Activated naive CD4-positive, alpha-beta T cell treated with anti-CD3 and anti-CD28 coated beads, Interleukin-2, amount 50 U/mL, for 72 hours (primary cell): ENCODE measurements at regions not wholly inside any gene's neighbourhood (a gene's known extent, or its start where the extent isn't known, plus 50 kb on each side); places are given as distances from the start of the nearest gene placed in this dataset.

Source experiments
- ATAC-seq, 2 donors: fragments of 150-1000 bp; cut with Tn5 transposase; 2 replicates each; pipeline ENCODE4 v1.10.0; 2021; ENCODE audit warnings: mild to moderate bottlenecking in 2 of 2, moderate library complexity in 2 of 2
- DNase-seq, 2 donors: peaks; one replicate each; pipeline ENCODE4 v3.0.0; 2021 to 2022; ENCODE audit warnings: low spot score in 2 of 2
- H3K27ac Mint-ChIP-seq, 2 donors: one replicate each; pipeline ENCODE4 v1.8.0; 2022; ENCODE audit warnings: mild to moderate bottlenecking in 2 of 2, mixed read lengths in 2 of 2
- H3K36me3 Mint-ChIP-seq, 2 donors: one replicate each; pipeline ENCODE4 v1.8.0; 2022; ENCODE audit warnings: mixed read lengths in 2 of 2
- H3K9me3 Mint-ChIP-seq, 2 donors: one replicate each; pipeline ENCODE4 v1.8.0; 2022; ENCODE audit warnings: mixed read lengths in 2 of 2

DNA sequence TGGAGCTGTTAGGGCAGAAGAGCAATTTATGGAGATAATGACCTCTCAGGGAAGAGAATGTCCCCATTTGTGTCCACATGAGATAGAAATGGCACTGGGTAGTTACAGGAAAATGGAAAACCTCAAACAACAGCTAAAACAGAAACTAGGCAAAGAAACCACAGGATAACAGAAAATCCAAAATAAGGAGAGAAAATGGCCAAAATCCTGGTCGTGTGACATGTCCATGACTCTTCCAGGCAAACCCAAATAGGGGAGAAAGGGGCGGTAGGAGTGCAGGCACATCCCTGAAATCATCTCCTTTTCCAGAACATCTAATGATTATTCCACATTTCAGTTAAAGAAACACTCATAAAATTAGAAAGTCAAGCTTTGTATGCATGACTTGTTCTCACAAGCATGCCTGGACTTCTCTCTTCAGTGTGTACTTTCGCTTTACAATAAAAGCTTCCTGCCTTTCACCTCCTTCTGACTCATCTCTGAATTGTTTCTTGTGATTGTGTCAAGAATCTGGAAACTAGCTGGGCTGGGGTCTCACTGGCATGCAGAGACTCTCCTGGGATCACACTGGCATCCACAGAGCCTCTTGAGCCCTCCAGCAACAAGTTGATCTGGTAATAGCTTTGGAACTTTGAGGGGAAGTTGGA is 171.4 kb upstream of the ZP4 start:
- H3K9me3 Mint-ChIP-seq = peaks cover 9 to 11% of the 10 kb centered on the region in 2 donors
- no peak for ATAC-seq

DNA sequence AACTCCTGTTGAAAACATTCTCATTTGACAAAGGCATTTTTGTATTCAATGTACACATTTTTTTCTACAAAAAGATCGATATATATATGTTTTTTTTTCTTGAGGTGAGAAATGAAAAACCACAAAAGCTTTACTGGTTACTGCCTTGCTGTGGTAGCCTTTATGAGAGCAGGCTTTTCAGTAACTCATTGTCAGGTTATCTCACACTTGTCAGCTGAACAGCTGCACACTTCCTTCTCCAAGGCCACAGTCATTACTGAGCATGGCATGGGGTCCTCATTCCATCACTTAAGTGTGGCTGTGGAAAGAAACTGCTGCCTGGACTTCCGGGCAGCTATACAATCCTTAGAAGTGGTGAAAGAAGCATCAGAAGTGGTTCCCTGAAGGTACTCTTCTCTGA is 169.3 kb upstream of the ZP4 start:
- ATAC-seq (no peak), DNase-seq (no peak)
- H3K9me3 Mint-ChIP-seq = peaks cover 15% of the 10 kb centered on the region in 2 donors
- H3K36me3 Mint-ChIP-seq = peaks cover 0 to 9% of the 10 kb centered on the region in 2 donors
- H3K27ac Mint-ChIP-seq = no peak overlapping the region

More for the DNA sequence above, 171.4 kb upstream of the ZP4 start:
- H3K27ac Mint-ChIP-seq = no peak overlapping the region
- H3K36me3 Mint-ChIP-seq = peaks cover 0 to 9% of the 10 kb centered on the region in 2 donors
- no peak for DNase-seq

DNA sequence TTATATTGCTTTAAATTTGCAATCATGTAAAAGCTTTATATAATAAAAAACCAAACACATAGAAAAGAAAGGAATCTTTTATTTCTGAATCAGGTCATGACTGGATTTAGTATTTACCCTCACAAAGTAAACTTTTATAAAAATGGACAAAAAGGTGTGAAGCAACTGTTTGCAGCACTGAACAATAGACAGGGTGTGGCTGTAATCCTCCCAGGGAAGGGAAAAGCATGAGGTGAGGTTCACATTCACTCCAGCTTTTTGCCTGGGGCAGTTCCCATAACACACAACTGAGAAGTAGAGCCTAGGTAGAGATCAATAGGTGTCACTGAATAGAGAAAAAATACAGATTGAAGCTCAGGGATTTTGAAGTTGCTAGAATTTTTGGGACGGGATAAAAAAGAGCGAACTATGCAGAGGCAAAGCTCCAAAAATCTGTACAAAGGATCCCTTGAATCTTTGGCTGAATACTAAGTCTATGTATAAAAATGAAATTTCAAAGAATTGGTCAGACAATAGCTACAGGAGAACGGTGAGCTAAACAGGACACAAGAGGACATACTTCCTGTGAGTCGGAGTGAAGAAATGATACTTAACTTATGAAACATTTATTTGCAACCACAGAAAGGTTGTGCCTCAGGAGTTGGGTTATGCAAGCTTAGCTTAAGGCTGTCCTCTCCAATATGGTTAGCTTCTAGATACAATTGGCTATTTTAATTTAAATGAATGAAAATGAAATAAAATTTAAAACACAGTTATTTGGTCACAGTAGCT is 162.0 kb upstream of the ZP4 start:
- peaks cover 5 to 11% of the 10 kb centered on the region in 2 donors for H3K9me3 Mint-ChIP-seq
- DNase-seq = no peak
- no peak overlapping the region for H3K27ac Mint-ChIP-seq
- no peak for ATAC-seq
- H3K36me3 Mint-ChIP-seq = peaks cover 0 to 4% of the 10 kb centered on the region in 2 donors

DNA sequence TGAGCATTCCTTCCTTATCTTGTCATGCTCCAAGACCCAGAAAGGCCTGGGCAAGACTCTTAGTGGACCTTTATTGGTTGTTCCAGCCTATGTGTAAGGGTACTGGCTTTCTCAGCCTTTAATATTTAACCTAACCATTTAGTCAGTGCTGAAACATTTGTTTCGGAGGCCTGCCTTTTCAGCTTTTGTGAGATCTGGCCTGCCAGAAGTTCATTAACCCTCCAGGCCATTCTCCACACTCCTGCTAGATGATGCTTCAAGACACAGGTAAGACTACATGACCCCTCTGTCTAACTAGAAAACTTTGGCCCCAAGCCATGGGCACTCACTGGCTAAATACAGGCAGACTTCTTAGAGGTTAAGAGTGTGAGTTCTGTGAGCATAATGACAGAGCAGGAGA is 138.4 kb upstream of the ZP4 start:
- H3K9me3 Mint-ChIP-seq = peaks cover 20 to 32% of the 10 kb centered on the region in 2 donors
- H3K36me3 Mint-ChIP-seq = peaks cover 0 to 18% of the 10 kb centered on the region in 2 donors
- no peak overlapping the region for H3K27ac Mint-ChIP-seq
- ATAC-seq (no peak), DNase-seq (no peak)

DNA sequence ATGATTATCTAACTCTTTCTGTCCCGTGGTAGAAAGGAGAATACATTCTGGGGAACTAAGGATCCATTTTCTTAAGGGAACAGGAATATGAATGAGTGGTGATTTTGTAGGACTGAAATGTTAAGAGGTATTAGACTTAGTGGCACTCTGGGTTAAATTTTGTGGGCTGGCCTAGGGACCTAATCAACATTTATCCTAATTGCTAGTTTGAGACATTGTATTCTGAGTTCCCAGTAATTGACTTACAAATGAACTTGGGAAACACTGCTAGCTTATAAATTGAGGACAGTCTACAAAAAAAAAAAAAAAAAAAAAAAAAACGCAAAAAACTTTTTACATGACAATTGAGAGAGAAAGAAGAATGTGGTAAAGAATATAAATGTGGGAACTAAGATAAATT is 136.6 kb upstream of the ZP4 start:
- DNase-seq = no peak
- Mint-ChIP-seq H3K27ac (no peak overlapping the region), H3K36me3 (peaks cover 0 to 13% of the 10 kb centered on the region in 2 donors), H3K9me3 (peaks cover 9 to 20% of the 10 kb centered on the region in 2 donors)
- ATAC-seq = no peak

DNA sequence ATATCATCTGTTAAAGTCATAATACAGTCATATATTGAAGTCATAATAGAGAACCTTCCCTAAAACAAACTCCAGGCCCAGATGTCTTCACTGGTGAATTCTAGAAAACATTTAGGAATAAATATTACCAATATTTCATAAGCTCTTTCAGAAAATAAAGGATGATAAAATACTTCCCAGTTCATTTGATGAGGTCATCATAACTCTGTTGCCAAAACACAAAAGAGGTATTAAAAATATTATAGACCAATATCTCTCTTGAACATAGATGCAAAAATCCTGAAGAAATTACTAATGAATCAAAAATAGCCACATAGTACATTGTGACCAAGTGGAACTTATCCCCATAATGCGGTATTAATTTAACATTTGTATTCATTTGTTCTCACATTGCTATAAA is 132.4 kb upstream of the ZP4 start:
- DNase-seq (no peak), ATAC-seq (no peak)
- Mint-ChIP-seq H3K27ac (no peak overlapping the region), H3K36me3 (no peaks in the 10 kb centered on the region), H3K9me3 (peaks cover 0 to 5% of the 10 kb centered on the region in 2 donors)

DNA sequence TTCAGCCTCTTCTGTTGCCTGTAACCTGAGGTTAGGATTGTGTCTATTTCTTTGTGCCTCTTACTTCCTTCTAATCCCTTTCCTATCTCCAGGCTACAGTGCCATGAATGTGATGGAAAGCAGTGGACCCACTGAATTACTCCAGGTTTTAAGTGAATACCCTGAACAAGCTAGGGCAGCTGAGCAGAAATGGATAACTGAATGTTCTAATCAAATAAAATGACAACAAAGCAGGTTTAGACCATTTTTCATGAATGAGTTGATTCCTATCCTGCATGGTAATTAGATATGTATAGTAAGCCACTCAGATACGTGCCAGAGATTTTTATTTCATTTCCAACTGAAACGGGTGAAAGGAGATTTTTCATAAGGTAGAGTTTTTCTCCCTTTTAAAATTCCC is 127.5 kb upstream of the ZP4 start:
- no peak for ATAC-seq
- no peak overlapping the region for H3K27ac Mint-ChIP-seq
- no peak for DNase-seq
- peaks cover 0 to 7% of the 10 kb centered on the region in 2 donors for H3K36me3 Mint-ChIP-seq
- peaks cover 12 to 21% of the 10 kb centered on the region in 2 donors for H3K9me3 Mint-ChIP-seq

DNA sequence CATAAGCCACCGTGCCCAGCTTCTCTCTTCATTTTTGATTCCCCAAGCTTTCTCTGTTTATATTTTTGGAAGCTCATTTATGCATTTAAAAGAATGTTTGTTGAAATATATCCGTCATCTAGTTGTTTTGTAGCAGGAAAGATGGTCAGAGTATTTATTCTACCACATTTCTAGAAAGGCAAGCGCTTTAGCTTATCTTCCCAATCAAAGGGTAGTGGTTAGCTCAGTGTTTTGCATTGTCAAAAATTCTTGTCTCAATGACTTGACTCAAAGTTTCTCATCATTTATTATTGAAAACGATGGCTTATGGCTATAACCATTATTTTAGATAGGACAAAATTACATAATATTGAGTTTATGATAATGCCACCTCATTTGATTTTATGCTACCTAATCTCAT is 116.1 kb upstream of the ZP4 start:
- DNase-seq (no peak), ATAC-seq (no peak)
- Mint-ChIP-seq H3K27ac (no peak overlapping the region), H3K9me3 (peaks cover 5 to 11% of the 10 kb centered on the region in 2 donors), H3K36me3 (no peaks in the 10 kb centered on the region)

DNA sequence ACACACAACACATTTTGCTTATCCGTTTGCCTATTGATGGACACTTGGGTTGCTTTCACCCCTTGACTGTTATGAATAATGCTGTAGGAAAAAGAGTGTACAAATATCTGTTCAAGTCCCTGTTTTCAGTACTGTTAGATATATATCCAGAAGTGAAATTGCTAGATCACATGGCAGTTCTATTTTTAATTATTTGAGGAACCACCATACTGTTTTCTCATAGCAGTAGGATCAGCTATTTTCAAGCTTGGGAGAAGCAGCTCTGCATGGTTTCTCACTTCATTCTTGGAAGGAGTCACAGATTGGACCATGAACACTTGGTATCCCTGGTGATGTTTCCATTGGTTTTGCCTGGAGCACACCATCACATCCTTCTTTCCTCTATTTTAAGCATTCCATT is 114.4 kb upstream of the ZP4 start:
- DNase-seq (no peak), ATAC-seq (no peak)
- Mint-ChIP-seq H3K36me3 (no peaks in the 10 kb centered on the region), H3K9me3 (peaks cover 5 to 7% of the 10 kb centered on the region in 2 donors), H3K27ac (no peak overlapping the region)

DNA sequence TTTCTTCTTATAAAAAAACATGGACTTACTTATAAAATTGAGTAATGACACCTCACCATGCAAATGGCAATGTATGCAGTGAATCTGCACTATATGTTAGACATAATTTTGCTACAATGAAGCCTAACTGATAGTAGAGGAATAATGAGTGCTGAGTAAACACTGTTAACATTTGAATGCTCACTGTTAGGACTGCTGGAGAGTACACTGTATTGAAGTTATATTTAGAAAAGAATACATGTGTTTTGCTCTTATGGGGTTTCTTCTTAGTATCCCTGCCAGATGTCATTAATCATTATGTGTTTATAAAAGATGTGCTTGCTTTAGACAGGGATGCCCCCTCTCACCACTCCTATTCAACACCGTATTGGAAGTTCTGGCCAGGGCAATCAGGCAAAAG is 111.1 kb upstream of the ZP4 start:
- H3K36me3 Mint-ChIP-seq = no peaks in the 10 kb centered on the region
- DNase-seq (no peak), ATAC-seq (no peak)
- H3K9me3 Mint-ChIP-seq = peaks cover 0 to 4% of the 10 kb centered on the region in 2 donors
- H3K27ac Mint-ChIP-seq = no peak overlapping the region

DNA sequence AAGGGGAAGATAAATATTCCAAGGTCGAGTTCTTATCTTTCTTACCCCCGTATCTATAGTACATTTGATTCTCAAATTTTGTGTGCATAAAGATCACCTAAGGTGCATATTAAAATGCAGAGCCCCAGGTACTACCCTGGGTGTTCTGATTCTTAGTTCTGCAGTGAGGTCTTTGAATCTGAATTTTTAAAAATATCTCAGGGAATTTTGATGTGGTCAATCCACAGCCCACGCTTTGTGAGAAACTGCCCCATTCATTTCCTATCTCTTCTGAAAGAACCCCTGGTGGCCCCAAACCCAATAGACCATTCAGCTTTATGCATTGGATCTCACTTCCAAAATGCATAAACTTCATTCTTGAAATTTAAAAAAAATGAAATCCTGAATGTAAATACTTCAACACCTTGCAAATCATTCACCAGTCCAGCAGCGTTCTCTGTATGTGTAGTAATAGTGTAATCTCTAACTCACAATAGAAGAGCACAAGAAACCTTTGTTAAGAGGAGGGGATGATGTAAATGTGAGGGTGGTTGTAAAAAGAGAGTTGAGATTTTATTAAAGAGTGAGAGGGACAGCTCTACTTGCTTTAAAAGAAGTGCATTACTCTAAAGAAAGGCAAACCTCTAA is 108.8 kb upstream of the ZP4 start:
- H3K36me3 Mint-ChIP-seq = no peaks in the 10 kb centered on the region
- no peak for ATAC-seq
- H3K9me3 Mint-ChIP-seq = peaks cover 0 to 8% of the 10 kb centered on the region in 2 donors

DNA sequence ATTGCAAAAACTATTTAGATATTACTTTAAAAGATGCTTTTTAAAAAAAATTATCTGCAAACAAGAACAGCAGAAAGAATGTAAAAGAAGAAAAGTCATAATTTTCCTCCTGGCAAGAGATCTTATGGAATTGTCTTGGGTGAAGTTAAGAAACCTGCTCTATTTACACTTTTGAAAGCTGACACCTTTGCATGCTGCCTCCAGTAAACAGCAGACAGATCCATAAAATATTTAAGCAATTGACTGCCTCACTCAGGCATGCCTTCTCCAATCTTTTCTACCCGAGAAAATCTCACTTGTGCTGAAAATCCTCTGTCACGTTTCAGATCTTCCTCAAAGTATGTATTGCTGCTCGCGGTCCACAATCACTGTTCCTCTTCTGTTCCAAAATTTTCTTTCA is 107.9 kb upstream of the ZP4 start:
- Mint-ChIP-seq H3K9me3 (peaks cover 0 to 8% of the 10 kb centered on the region in 2 donors), H3K27ac (no peak overlapping the region), H3K36me3 (no peaks in the 10 kb centered on the region)
- no peak for DNase-seq
- no peak for ATAC-seq

More for the DNA sequence above, 108.8 kb upstream of the ZP4 start:
- DNase-seq = no peak
- H3K27ac Mint-ChIP-seq = no peak overlapping the region

DNA sequence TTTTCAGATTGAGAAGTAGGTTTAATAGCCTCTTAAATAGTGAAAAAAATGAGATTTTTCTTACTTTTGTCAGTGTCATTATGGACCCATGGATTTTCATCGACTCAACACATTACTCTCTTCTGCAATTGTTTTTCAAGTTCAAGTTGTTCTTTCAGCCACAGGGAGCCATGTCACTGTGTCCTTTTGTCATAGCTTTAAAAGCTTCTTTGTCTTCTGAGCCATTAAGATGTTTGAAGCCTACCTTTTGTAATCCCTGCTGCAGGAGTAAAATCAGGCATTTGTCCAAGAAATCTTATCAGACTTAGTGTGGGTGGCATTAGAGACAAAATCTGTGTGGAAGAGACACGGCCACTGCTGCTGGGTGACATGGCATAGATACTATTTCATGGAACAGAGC is 92.8 kb upstream of the ZP4 start:
- DNase-seq = no peak
- Mint-ChIP-seq H3K36me3 (no peaks in the 10 kb centered on the region), H3K27ac (no peak overlapping the region), H3K9me3 (peaks cover 4 to 6% of the 10 kb centered on the region in 2 donors)
- ATAC-seq = no peak

DNA sequence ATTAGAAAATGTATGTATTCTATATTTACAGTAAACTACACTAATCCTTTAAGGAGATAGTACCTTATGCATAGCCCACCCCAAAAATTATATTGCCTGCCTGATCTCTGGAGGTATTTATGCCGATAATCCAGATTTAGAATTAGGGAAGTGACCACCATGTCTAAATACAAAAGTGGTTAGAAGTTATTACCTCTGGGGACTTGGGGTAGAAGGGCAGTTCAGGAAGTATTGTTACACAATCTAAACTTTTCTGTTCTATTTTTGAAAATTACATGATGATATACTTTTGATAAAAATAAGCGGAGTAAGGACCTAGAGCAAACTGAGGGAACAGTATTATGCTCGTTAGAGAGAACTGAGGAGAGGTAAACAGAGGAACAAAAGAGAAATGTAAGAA is 90.5 kb upstream of the ZP4 start:
- Mint-ChIP-seq H3K36me3 (no peaks in the 10 kb centered on the region), H3K9me3 (peaks cover 7% of the 10 kb centered on the region in 2 donors), H3K27ac (no peak overlapping the region)
- ATAC-seq (no peak), DNase-seq (no peak)

DNA sequence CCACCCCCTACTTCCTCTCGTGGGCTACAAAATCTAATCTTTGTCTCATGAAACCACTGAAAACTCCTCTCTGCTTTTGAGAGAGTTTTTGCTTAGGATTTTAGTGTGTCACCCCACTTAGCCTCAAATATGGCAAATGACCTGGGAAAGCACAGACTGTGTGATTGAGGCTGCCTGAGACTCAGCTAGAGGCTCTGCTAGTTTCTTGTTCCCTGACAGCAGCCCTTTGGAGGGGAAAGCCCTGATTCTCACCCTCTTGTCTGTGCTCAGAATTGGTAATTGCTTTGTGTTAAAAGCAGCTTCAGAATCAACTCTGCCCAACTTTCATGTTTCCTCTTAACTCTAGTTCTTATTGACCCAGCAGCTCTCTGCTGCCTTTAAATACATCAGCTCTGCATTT is 85.6 kb upstream of the ZP4 start:
- H3K27ac Mint-ChIP-seq = no peak overlapping the region
- ATAC-seq (no peak), DNase-seq (no peak)
- no peaks in the 10 kb centered on the region for H3K36me3 Mint-ChIP-seq
- H3K9me3 Mint-ChIP-seq = peaks cover 4 to 5% of the 10 kb centered on the region in 2 donors

DNA sequence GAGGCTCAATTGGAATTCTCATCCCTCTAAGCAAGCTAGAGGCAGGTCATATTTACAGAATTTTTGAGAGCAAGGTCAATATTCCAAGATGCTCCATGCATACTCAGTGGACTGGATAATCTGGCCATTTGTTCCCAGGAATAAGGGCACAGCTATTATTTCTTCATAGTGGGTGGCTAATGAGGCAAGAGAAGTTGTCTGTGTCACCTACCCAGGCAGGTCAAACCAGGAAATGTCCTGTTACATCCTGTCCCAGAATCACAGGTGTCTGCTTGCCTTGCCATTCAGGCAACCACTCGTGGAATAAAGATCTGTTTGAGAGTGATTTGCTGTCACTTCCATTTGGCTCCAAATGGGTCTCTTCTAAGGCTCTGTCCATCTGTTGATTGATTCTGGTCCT is 85.2 kb upstream of the ZP4 start:
- ATAC-seq = no peak

DNA sequence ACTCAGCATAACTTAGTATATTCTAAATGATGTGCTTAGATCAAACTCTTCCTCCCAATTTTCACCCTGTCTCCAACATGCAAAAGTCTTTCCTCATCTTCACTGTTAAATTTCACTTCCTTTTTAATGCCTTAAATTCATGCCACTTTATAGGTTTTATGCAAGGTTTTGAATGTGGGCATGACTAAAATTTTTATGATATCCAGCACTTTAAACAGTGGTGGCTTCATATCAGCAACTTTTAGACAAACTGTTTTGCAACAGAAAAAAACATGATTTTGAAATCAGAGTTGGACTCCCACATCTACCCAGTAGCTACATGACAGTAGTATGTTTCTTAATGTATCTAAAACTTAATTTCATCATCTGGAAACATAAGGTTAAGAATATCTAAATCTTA is 84.7 kb upstream of the ZP4 start:
- DNase-seq = no peak
- Mint-ChIP-seq H3K36me3 (no peaks in the 10 kb centered on the region), H3K27ac (no peak overlapping the region), H3K9me3 (peaks cover 4 to 5% of the 10 kb centered on the region in 2 donors)
- no peak for ATAC-seq

More for the DNA sequence above, 85.2 kb upstream of the ZP4 start:
- no peak for DNase-seq
- H3K36me3 Mint-ChIP-seq = no peaks in the 10 kb centered on the region
- H3K9me3 Mint-ChIP-seq = peaks cover 4 to 5% of the 10 kb centered on the region in 2 donors
- no peak overlapping the region for H3K27ac Mint-ChIP-seq
